Epithelial cell of esophagus (primary cell): ENCODE measurements at regions not wholly inside any gene's neighbourhood (a gene's known extent, or its start where the extent isn't known, plus 50 kb on each side); places are given as distances from the start of the nearest gene placed in this dataset.
A peak's percentile ranks its signal among the peaks of the same experiment; 100 is the strongest.
"Not testable (repeated sequence)": the region's sequence is repeated elsewhere in the genome, so short reads cannot be mapped to it uniquely, and the experiment has no call there.

Experiments
- DNase-seq: peaks from one replicate; pipeline ENCODE4 v3.0.0; 2010; ENCODE audit warnings: low read depth
- H3K4me3 ChIP-seq: 2 replicates; pipeline ENCODE4 v1.5.1; 2011; ENCODE audit warnings: mild to moderate bottlenecking, low read length, control low read depth
- CTCF ChIP-seq: IDR thresholded peaks from 2 replicates; pipeline ENCODE4 v1.5.1; 2011; ENCODE audit warnings: low read depth, mild to moderate bottlenecking, low read length, control low read depth, inconsistent platforms; ENCODE audit not compliant: insufficient read depth; ENCODE audit errors: missing control alignments

- no peak for TF ChIP-seq CTCF
- DNase-seq: peak; percentile 33
- no peak overlapping the region for H3K4me3 ChIP-seq
Observed at GRCh38 chr13:75963302-75963701, 327.2 kb downstream of the LMO7 start.

GRCh38 chr13:75961911-75962310, 325.8 kb downstream of the LMO7 start:
- no peak for DNase-seq
- H3K4me3 ChIP-seq: no peak overlapping the region
- TF ChIP-seq CTCF: no peak

GRCh38 chr13:75960538-75960994, 324.4 kb downstream of the LMO7 start:
- DNase-seq: no peak
- no peak for TF ChIP-seq CTCF
- H3K4me3 ChIP-seq: no peak overlapping the region

- no peak overlapping the region for H3K4me3 ChIP-seq
- DNase-seq: no peak
- TF ChIP-seq CTCF: no peak
Observed at GRCh38 chr13:75959861-75960481, 323.8 kb downstream of the LMO7 start.

- H3K4me3 ChIP-seq, DNase-seq: not testable (repeated sequence)
Observed at GRCh38 chr13:75953589-75953988, 317.5 kb downstream of the LMO7 start.

- H3K4me3 ChIP-seq: no peak overlapping the region
- DNase-seq: no peak
- TF ChIP-seq CTCF: no peak
Observed at GRCh38 chr13:75947448-75947847, 311.3 kb downstream of the LMO7 start.

GRCh38 chr13:75946536-75947284, 310.6 kb downstream of the LMO7 start:
- no peak overlapping the region for H3K4me3 ChIP-seq
- no peak for DNase-seq
- no peak for TF ChIP-seq CTCF
